ENCODE measurements at regions not wholly inside any gene's neighbourhood (a gene's known extent, or its start where the extent isn't known, plus 50 kb on each side); places are given as distances from the start of the nearest gene placed in this dataset.

DNA sequence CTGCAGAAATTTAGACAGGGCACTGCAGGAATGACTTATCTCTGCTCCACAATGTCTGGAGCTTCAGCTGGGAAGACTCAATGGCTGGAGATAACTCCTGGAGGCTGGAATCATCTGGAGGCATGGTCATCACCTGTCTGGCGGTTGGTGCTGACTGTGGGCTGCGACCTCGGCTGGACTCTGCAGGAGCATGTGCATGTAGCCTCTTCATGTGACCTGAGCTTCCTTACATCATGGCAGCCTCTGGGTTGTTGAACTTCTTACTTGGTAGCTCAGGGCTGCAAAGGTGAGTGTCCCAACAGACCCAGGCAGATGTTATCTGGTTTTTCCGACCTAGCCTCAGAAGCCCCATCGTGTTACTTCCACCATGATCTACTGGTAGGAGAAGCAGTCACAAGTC is 188.2 kb upstream of the RPL38 start:
- TF ChIP-seq, protein P1, sequence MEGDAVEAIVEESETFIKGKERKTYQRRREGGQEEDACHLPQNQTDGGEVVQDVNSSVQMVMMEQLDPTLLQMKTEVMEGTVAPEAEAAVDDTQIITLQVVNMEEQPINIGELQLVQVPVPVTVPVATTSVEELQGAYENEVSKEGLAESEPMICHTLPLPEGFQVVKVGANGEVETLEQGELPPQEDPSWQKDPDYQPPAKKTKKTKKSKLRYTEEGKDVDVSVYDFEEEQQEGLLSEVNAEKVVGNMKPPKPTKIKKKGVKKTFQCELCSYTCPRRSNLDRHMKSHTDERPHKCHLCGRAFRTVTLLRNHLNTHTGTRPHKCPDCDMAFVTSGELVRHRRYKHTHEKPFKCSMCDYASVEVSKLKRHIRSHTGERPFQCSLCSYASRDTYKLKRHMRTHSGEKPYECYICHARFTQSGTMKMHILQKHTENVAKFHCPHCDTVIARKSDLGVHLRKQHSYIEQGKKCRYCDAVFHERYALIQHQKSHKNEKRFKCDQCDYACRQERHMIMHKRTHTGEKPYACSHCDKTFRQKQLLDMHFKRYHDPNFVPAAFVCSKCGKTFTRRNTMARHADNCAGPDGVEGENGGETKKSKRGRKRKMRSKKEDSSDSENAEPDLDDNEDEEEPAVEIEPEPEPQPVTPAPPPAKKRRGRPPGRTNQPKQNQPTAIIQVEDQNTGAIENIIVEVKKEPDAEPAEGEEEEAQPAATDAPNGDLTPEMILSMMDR (IDR thresholded peaks at IDR 0.05), result no peak
- no peak for TF ChIP-seq POLR2A (IDR thresholded peaks at IDR 0.05)

Measured in testis (tissue), 2 donors.